ENCODE measurements at regions not wholly inside any gene's neighbourhood (a gene's known extent, or its start where the extent isn't known, plus 50 kb on each side); places are given as distances from the start of the nearest gene placed in this dataset.

- DNase-seq = no peak
These were observed 177.8 kb upstream of the ECI2 start for GRCh38 chr6:4313044-4313686.

GRCh38 chr6:4311976-4312860, 176.8 kb upstream of the ECI2 start:
- DNase-seq = no peak

- DNase-seq = no peak
These were observed 174.2 kb upstream of the ECI2 start for GRCh38 chr6:4309540-4309939.

- no peak for DNase-seq
These were observed 173.0 kb upstream of the ECI2 start for GRCh38 chr6:4308364-4308763.

- no peak for DNase-seq
These were observed 169.6 kb upstream of the ECI2 start for GRCh38 chr6:4304927-4305455.

- no peak for DNase-seq
These were observed 168.3 kb upstream of the ECI2 start for GRCh38 chr6:4303638-4304037.

- no peak for DNase-seq
These were observed 167.1 kb upstream of the ECI2 start for GRCh38 chr6:4302524-4302923.

- no peak for DNase-seq
These were observed 166.5 kb upstream of the ECI2 start for GRCh38 chr6:4301871-4302270.

GRCh38 chr6:4300917-4301316, 165.5 kb upstream of the ECI2 start:
- DNase-seq = no peak

GRCh38 chr6:4299476-4299875, 164.1 kb upstream of the ECI2 start:
- no peak for DNase-seq

GRCh38 chr6:4297348-4297747, 162.0 kb upstream of the ECI2 start:
- peak; percentile 11 for DNase-seq

- DNase-seq = no peak
These were observed 161.2 kb upstream of the ECI2 start for GRCh38 chr6:4296552-4296951.

- no peak for DNase-seq
These were observed 160.4 kb upstream of the ECI2 start for GRCh38 chr6:4295783-4296155.

GRCh38 chr6:4295058-4295782, 159.8 kb upstream of the ECI2 start:
- no peak for DNase-seq

- DNase-seq = no peak
These were observed 159.3 kb upstream of the ECI2 start for GRCh38 chr6:4294636-4295035.

GRCh38 chr6:4291453-4292403, 156.4 kb upstream of the ECI2 start:
- DNase-seq = no peak

- DNase-seq = no peak
These were observed 154.5 kb upstream of the ECI2 start for GRCh38 chr6:4289770-4290320.

GRCh38 chr6:4287811-4288244, 152.5 kb upstream of the ECI2 start:
- DNase-seq = no peak

- DNase-seq = no peak
These were observed 152.0 kb upstream of the ECI2 start for GRCh38 chr6:4287372-4287771.

- DNase-seq = no peak
These were observed 147.6 kb upstream of the ECI2 start for GRCh38 chr6:4282926-4283325.

GRCh38 chr6:4281341-4282293, 146.2 kb upstream of the ECI2 start:
- peak; percentile 62 for DNase-seq

Data from NCI-H510A (cell line).